GM12891 (cell line): ENCODE measurements at regions not wholly inside any gene's neighbourhood (a gene's known extent, or its start where the extent isn't known, plus 50 kb on each side); places are given as distances from the start of the nearest gene placed in this dataset.

Source experiments
- POLR2A ChIP-seq: IDR thresholded peaks from 2 replicates; pipeline ENCODE4 v1.6.1; 2011; ENCODE audit warnings: low read depth, low read length, control low read depth
- POLR2AphosphoS5 ChIP-seq: IDR thresholded peaks from 2 replicates; pipeline ENCODE4 v1.6.1; 2011; ENCODE audit warnings: low read depth, low read length, control low read depth
- TAF1 ChIP-seq: IDR thresholded peaks from 2 replicates; pipeline ENCODE4 v1.6.1; 2011; ENCODE audit warnings: low read depth, low read length, control low read depth

DNA sequence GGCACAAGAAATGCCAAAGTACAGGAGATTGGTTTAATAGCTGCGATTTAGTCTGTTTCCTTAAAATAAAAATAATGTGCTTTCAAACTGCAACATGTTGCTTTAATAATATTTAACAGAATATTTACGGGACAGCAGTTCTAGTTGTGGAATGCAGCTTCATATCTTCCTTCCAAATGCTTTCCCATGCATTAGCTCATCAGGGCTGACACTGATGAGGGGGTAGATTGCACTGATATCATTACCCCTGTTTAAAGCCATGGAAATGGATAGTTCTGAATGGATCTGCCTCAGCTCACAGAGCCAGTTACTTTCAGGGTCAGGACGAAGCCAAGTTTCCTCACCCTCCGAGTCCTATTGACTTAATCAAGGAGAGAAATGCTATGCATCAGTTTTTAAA, 93.2 kb upstream of the OSMR start:
- TF ChIP-seq TAF1 (no peak), POLR2A (no peak), POLR2AphosphoS5 (no peak)
